ENCODE measurements at regions not wholly inside any gene's neighbourhood (a gene's known extent, or its start where the extent isn't known, plus 50 kb on each side); places are given as distances from the start of the nearest gene placed in this dataset.

GRCh38 chr5:124619121-124619520 is 127.3 kb downstream of the ZNF608 start:
- intact Hi-C loops (cut with micrococcal nuclease) = no loop called here
- H3K36me3 ChIP-seq (ENCODE audit: control insufficient read depth, insufficient read depth, low read length) = no peaks in the 10 kb centered on the region
- ATAC-seq = peak; percentile 50

More at GRCh38 chr5:124619121-124619520, 127.3 kb downstream of the ZNF608 start:
- in situ Hi-C loops (cut with MboI) = no loop called here
- POLR2A ChIA-PET = no interaction called here
- H3K27ac ChIP-seq (ENCODE audit: extremely low read depth, low read depth, low read length) = no peak overlapping the region
- peaks cover 5 to 10% of the 10 kb centered on the region in 2 experiments; a peak in 3 of 5 replicates for H3K4me1 ChIP-seq (replicated peaks in 1 of 2; ENCODE audit: control insufficient read depth in 2 of 2, insufficient read depth in 2 of 2, low read length in 2 of 2)
- FAIRE-seq = no peak
- no peak for DNase-seq (ENCODE audit: extremely low read depth in 1 of 4, low spot score in 3 of 4)
- H2AFZ ChIP-seq (ENCODE audit: low read depth, low read length) = peak overlapping the region; percentile 81
- CTCF ChIA-PET (ENCODE audit: low intra/inter-chr PET ratio) = no interaction called here
- no TSS peak for BruUV-seq (replicated peaks)
- no peak for TF ChIP-seq CREB3 (tag; conservative IDR thresholded peaks at IDR 0.05; ENCODE audit: low read depth)
- no peak for TF ChIP-seq ARID1B (IDR thresholded peaks at IDR 0.05)
- no peak for TF ChIP-seq DACH1 (IDR thresholded peaks at IDR 0.05; ENCODE audit: partially characterized antibody)
- TF ChIP-seq RHOXF2B (CRISPR knock-in tag; conservative IDR thresholded peaks at IDR 0.05) = no peak
- no peak for TF ChIP-seq ZNF511 (CRISPR knock-in tag; IDR thresholded peaks at IDR 0.05)
- TF ChIP-seq ZSCAN32 (CRISPR knock-in tag; IDR thresholded peaks at IDR 0.05) = no peak
- TF ChIP-seq THRB (CRISPR knock-in tag; conservative IDR thresholded peaks at IDR 0.05) = no peak
- no peak for TF ChIP-seq ZKSCAN1 (IDR thresholded peaks at IDR 0.05; ENCODE audit: low read depth, low read length)
- no peaks in the 10 kb centered on the region for H4K20me1 ChIP-seq (replicated peaks; ENCODE audit: control insufficient read depth, insufficient read depth, low read length)
- H3K9me1 ChIP-seq (ENCODE audit: control insufficient read depth, insufficient read depth, low read length) = no peaks in the 10 kb centered on the region
- no peaks in the 10 kb centered on the region for H3K9me3 ChIP-seq (replicated peaks; ENCODE audit: control insufficient read depth, insufficient read depth, low read depth, low read length)
- no peak overlapping the region for H3K4me3 ChIP-seq
- WGBS (ENCODE audit: insufficient coverage, low coverage, missing lambda C conversion rate) = 11% methylated on average over 4 of the region's 4 CpGs
- no peaks in the 10 kb centered on the region for H3K27me3 ChIP-seq (ENCODE audit: control insufficient read depth in 2 of 2, insufficient read depth in 2 of 2, low read length in 2 of 2)
- H3K9ac ChIP-seq (ENCODE audit: insufficient read depth in 1 of 2, low read depth in 2 of 2, low read length in 2 of 2) = no peak overlapping the region; a peak in 1 of 4 replicates
- no peaks in the 10 kb centered on the region for H3K79me2 ChIP-seq (ENCODE audit: control insufficient read depth, insufficient read depth, low read length)
- peak overlapping the region; percentile 9; the same call in 1 of the 2 replicates for H3K4me2 ChIP-seq (ENCODE audit: insufficient read depth, low read length)

Data from K562 (cell line).